ACC112 (cell line): ENCODE measurements at regions not wholly inside any gene's neighbourhood (a gene's known extent, or its start where the extent isn't known, plus 50 kb on each side); places are given as distances from the start of the nearest gene placed in this dataset.

Experiments used
- H2AFZ ChIP-seq: fragments of 200-600 bp; sonication (generic); one replicate; pipeline ENCODE4 v1.6.0; 2017; ENCODE audit warnings: antibody characterized with exemption, low read length; ENCODE audit not compliant: unreplicated experiment
- H3K27ac ChIP-seq: fragments of 200-600 bp; sonication (generic); 2 replicates; pipeline ENCODE4 v1.5.1; 2014; ENCODE audit warnings: low read depth, mild to moderate bottlenecking, antibody characterized with exemption, low read length, moderate library complexity
- H3K27me3 ChIP-seq: fragments of 200-600 bp; sonication (generic); 2 replicates; pipeline ENCODE4 v1.6.1; 2014; ENCODE audit warnings: mild to moderate bottlenecking, antibody characterized with exemption, low read length, moderate library complexity, mixed read lengths; ENCODE audit not compliant: insufficient read depth
- H3K36me3 ChIP-seq: fragments of 200-600 bp; sonication (generic); 2 replicates; pipeline ENCODE4 v1.6.1; 2016; ENCODE audit warnings: mild to moderate bottlenecking, antibody characterized with exemption, low read length, moderate library complexity, mixed read lengths; ENCODE audit not compliant: insufficient read depth
- H3K4me1 ChIP-seq: fragments of 200-600 bp; sonication (generic); one replicate; pipeline ENCODE4 v1.6.1; 2016; ENCODE audit warnings: low read length, mixed read lengths; ENCODE audit not compliant: insufficient read depth, unreplicated experiment, control insufficient read depth
- H3K4me3 ChIP-seq: fragments of 200-600 bp; sonication (generic); 2 replicates; pipeline ENCODE4 v1.5.1; 2014; ENCODE audit warnings: mild to moderate bottlenecking, low read depth, low read length
- H3K79me2 ChIP-seq: fragments of 200-600 bp; sonication (generic); one replicate; pipeline ENCODE4 v1.6.0; 2016; ENCODE audit warnings: low read length; ENCODE audit not compliant: control insufficient read depth, unreplicated experiment, insufficient read depth

- Histone ChIP-seq H3K79me2 (no peaks in the 10 kb centered on the region), H3K4me1 (peaks cover 19% of the 10 kb centered on the region), H3K4me3 (no peak overlapping the region), H2AFZ (no peak overlapping the region), H3K36me3 (no peaks in the 10 kb centered on the region), H3K27ac (peak overlapping the region; percentile 22; the same call in 1 of the 2 replicates), H3K27me3 (no peaks in the 10 kb centered on the region)
Measured at GRCh38 chr21:43340491-43341377, 86.2 kb downstream of the SIK1 start.

GRCh38 chr21:43339668-43340067 is 87.3 kb downstream of the SIK1 start:
- H2AFZ ChIP-seq: no peak overlapping the region
- H3K79me2 ChIP-seq: no peaks in the 10 kb centered on the region
- peaks cover 17% of the 10 kb centered on the region for H3K4me1 ChIP-seq
- no peak overlapping the region for H3K27ac ChIP-seq
- no peaks in the 10 kb centered on the region for H3K36me3 ChIP-seq
- no peaks in the 10 kb centered on the region for H3K27me3 ChIP-seq
- no peak overlapping the region for H3K4me3 ChIP-seq

- Histone ChIP-seq H3K4me1 (peaks cover 21% of the 10 kb centered on the region), H3K79me2 (no peaks in the 10 kb centered on the region), H3K27me3 (no peaks in the 10 kb centered on the region), H3K27ac (no peak overlapping the region), H2AFZ (no peak overlapping the region), H3K36me3 (no peaks in the 10 kb centered on the region), H3K4me3 (no peak overlapping the region)
Measured at GRCh38 chr21:43338951-43339350, 88.0 kb downstream of the SIK1 start.

- Histone ChIP-seq H3K4me1 (peaks cover 30% of the 10 kb centered on the region), H2AFZ (no peak overlapping the region), H3K79me2 (no peaks in the 10 kb centered on the region), H3K4me3 (no peak overlapping the region), H3K36me3 (no peaks in the 10 kb centered on the region), H3K27ac (no peak overlapping the region), H3K27me3 (no peaks in the 10 kb centered on the region)
Measured at GRCh38 chr21:43337901-43338655, 88.9 kb downstream of the SIK1 start.

- H3K4me3 ChIP-seq: no peak overlapping the region
- no peaks in the 10 kb centered on the region for H3K36me3 ChIP-seq
- H3K79me2 ChIP-seq: no peaks in the 10 kb centered on the region
- no peak overlapping the region for H3K27ac ChIP-seq
- peaks cover 32% of the 10 kb centered on the region for H3K4me1 ChIP-seq
- no peak overlapping the region for H2AFZ ChIP-seq
- no peaks in the 10 kb centered on the region for H3K27me3 ChIP-seq
Measured at GRCh38 chr21:43335119-43335518, 91.8 kb downstream of the SIK1 start.

GRCh38 chr21:43334214-43334958 is 92.5 kb downstream of the SIK1 start:
- no peaks in the 10 kb centered on the region for H3K79me2 ChIP-seq
- no peak overlapping the region for H3K4me3 ChIP-seq
- H3K36me3 ChIP-seq: no peaks in the 10 kb centered on the region
- no peak overlapping the region for H2AFZ ChIP-seq
- H3K27me3 ChIP-seq: no peaks in the 10 kb centered on the region
- peaks cover 31% of the 10 kb centered on the region for H3K4me1 ChIP-seq
- peak overlapping the region; percentile 81 for H3K27ac ChIP-seq

GRCh38 chr21:43333298-43334062 is 93.5 kb downstream of the SIK1 start:
- H3K27me3 ChIP-seq: no peaks in the 10 kb centered on the region
- H3K4me1 ChIP-seq: peaks cover 28% of the 10 kb centered on the region
- H3K27ac ChIP-seq: peak overlapping the region; percentile 81
- H3K36me3 ChIP-seq: no peaks in the 10 kb centered on the region
- H2AFZ ChIP-seq: peak overlapping the region; percentile 53
- peak overlapping the region; percentile 45 for H3K4me3 ChIP-seq
- H3K79me2 ChIP-seq: no peaks in the 10 kb centered on the region

- Histone ChIP-seq H2AFZ (peak overlapping the region; percentile 53), H3K79me2 (no peaks in the 10 kb centered on the region), H3K27ac (peak overlapping the region; percentile 81), H3K4me1 (peaks cover 28% of the 10 kb centered on the region), H3K36me3 (no peaks in the 10 kb centered on the region), H3K27me3 (no peaks in the 10 kb centered on the region), H3K4me3 (peak overlapping the region; percentile 45)
Measured at GRCh38 chr21:43332861-43333297, 94.1 kb downstream of the SIK1 start.

- Histone ChIP-seq H3K27ac (peak overlapping the region; percentile 81), H2AFZ (no peak overlapping the region), H3K4me3 (no peak overlapping the region), H3K4me1 (peaks cover 28% of the 10 kb centered on the region), H3K36me3 (no peaks in the 10 kb centered on the region), H3K79me2 (no peaks in the 10 kb centered on the region), H3K27me3 (no peaks in the 10 kb centered on the region)
Measured at GRCh38 chr21:43331962-43332828, 94.7 kb downstream of the SIK1 start.
